MCF 10A (cell line): ENCODE measurements at regions not wholly inside any gene's neighbourhood (a gene's known extent, or its start where the extent isn't known, plus 50 kb on each side); places are given as distances from the start of the nearest gene placed in this dataset.

Source experiments
- BruUV-seq: library from RNA; stranded (reverse); fragments of 400-500 nt; replicated peaks from 2 replicates; lab custom pipeline; 2021; lab: Mats Ljungman, UMichigan
- CTCF ChIA-PET: fragments of 300-600 bp; sonication (Branson Sonifier 250); formaldehyde crosslinking; extraction: SDS; loops from one replicate; lab custom pipeline; 2021; ENCODE audit warnings: antibody characterized with exemption, inconsistent platforms; lab: Yijun Ruan, JAX
- POLR2A ChIA-PET: fragments of 300-600, 350-650 bp; sonication (Branson Sonifier 250); formaldehyde crosslinking; extraction: SDS; loops from one replicate; lab custom pipeline; 2020; ENCODE audit warnings: antibody characterized with exemption, inconsistent platforms; lab: Yijun Ruan, JAX
- DNase-seq: peaks from one replicate; pipeline ENCODE4 v3.0.0-alpha.2; 2018; ENCODE audit not compliant: unreplicated experiment
- H3K27ac Mint-ChIP-seq: one replicate; pipeline ENCODE4 v1.8.0; 2022; ENCODE audit warnings: mild to moderate bottlenecking, low read depth, mixed read lengths; ENCODE audit not compliant: unreplicated experiment
- H3K27me3 Mint-ChIP-seq: one replicate; pipeline ENCODE4 v1.8.0; 2022; ENCODE audit warnings: mixed read lengths; ENCODE audit not compliant: insufficient read depth, unreplicated experiment
- H3K36me3 Mint-ChIP-seq: one replicate; pipeline ENCODE4 v1.8.0; 2022; ENCODE audit warnings: mild to moderate bottlenecking, moderate library complexity, mixed read lengths; ENCODE audit not compliant: insufficient read depth, unreplicated experiment
- H3K4me1 Mint-ChIP-seq: one replicate; pipeline ENCODE4 v1.8.0; 2022; ENCODE audit warnings: mixed read lengths; ENCODE audit not compliant: insufficient read depth, unreplicated experiment
- H3K4me3 Mint-ChIP-seq: one replicate; pipeline ENCODE4 v1.8.0; 2022; ENCODE audit warnings: mild to moderate bottlenecking, moderate library complexity, mixed read lengths; ENCODE audit not compliant: unreplicated experiment
- H3K9me3 Mint-ChIP-seq: one replicate; pipeline ENCODE4 v1.8.0; 2022; ENCODE audit warnings: mixed read lengths; ENCODE audit not compliant: unreplicated experiment
- intact Hi-C: fragments of 100-400 bp; cut with micrococcal nuclease; formaldehyde crosslinking; loops from 2 replicates; pipeline ENCODE4 v1.14.1; 2022
- TF ChIP-seq, protein P1 (sequence below): fragments of 200-600 bp; IDR thresholded peaks from one replicate; pipeline ENCODE4 v1.8.0; 2022; ENCODE audit warnings: antibody characterized with exemption, mild to moderate bottlenecking; ENCODE audit not compliant: unreplicated experiment

GRCh38 chr15:70539409-70539808, 223.9 kb downstream of the UACA start:
- Mint-ChIP-seq H3K27ac (no peak overlapping the region), H3K9me3 (no peaks in the 10 kb centered on the region), H3K36me3 (no peaks in the 10 kb centered on the region), H3K27me3 (peaks cover 68% of the 10 kb centered on the region), H3K4me3 (no peak overlapping the region), H3K4me1 (no peaks in the 10 kb centered on the region)
- no peak for DNase-seq
- BruUV-seq, result no TSS peak
- intact Hi-C loops, result no loop called here
- POLR2A ChIA-PET, result no interaction called here
- CTCF ChIA-PET, result no interaction called here
- TF ChIP-seq, protein P1, sequence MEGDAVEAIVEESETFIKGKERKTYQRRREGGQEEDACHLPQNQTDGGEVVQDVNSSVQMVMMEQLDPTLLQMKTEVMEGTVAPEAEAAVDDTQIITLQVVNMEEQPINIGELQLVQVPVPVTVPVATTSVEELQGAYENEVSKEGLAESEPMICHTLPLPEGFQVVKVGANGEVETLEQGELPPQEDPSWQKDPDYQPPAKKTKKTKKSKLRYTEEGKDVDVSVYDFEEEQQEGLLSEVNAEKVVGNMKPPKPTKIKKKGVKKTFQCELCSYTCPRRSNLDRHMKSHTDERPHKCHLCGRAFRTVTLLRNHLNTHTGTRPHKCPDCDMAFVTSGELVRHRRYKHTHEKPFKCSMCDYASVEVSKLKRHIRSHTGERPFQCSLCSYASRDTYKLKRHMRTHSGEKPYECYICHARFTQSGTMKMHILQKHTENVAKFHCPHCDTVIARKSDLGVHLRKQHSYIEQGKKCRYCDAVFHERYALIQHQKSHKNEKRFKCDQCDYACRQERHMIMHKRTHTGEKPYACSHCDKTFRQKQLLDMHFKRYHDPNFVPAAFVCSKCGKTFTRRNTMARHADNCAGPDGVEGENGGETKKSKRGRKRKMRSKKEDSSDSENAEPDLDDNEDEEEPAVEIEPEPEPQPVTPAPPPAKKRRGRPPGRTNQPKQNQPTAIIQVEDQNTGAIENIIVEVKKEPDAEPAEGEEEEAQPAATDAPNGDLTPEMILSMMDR, result no peak

- CTCF ChIA-PET, result no interaction called here
- H3K36me3 Mint-ChIP-seq, result no peaks in the 10 kb centered on the region
- no TSS peak for BruUV-seq
- H3K4me1 Mint-ChIP-seq, result no peaks in the 10 kb centered on the region
- H3K27me3 Mint-ChIP-seq, result peaks cover 80% of the 10 kb centered on the region
- POLR2A ChIA-PET, result no interaction called here
- H3K9me3 Mint-ChIP-seq, result no peaks in the 10 kb centered on the region
- no peak overlapping the region for H3K27ac Mint-ChIP-seq
- intact Hi-C loops, result no loop called here
- no peak for DNase-seq
- no peak overlapping the region for H3K4me3 Mint-ChIP-seq
- TF ChIP-seq, protein P1, result no peak
Observed at GRCh38 chr15:70538278-70538677, 225.1 kb downstream of the UACA start.

- Mint-ChIP-seq H3K27me3 (peaks cover 64% of the 10 kb centered on the region), H3K4me1 (no peaks in the 10 kb centered on the region), H3K27ac (no peak overlapping the region), H3K9me3 (no peaks in the 10 kb centered on the region), H3K4me3 (no peak overlapping the region), H3K36me3 (no peaks in the 10 kb centered on the region)
- DNase-seq, result no peak
- BruUV-seq, result no TSS peak
- ChIA-PET CTCF (interaction anchor here (2.1 kb wide), 1 partner anchor 9 kb away, joined by 4 read pairs; no protein-coding TSS in a partner anchor), POLR2A (interaction anchor here (1.2 kb wide), 1 partner anchor 10 kb away, joined by 4 read pairs; no protein-coding TSS in a partner anchor)
- intact Hi-C loops, result no loop called here
- TF ChIP-seq, protein P1, result no peak
Observed at GRCh38 chr15:70535955-70536338, 227.4 kb downstream of the UACA start.

GRCh38 chr15:70535071-70535954, 228.0 kb downstream of the UACA start:
- Mint-ChIP-seq H3K27ac (no peak overlapping the region), H3K9me3 (no peaks in the 10 kb centered on the region), H3K27me3 (peaks cover 64% of the 10 kb centered on the region), H3K4me3 (no peak overlapping the region), H3K36me3 (no peaks in the 10 kb centered on the region), H3K4me1 (no peaks in the 10 kb centered on the region)
- BruUV-seq, result no TSS peak
- POLR2A ChIA-PET, result interaction anchor here (1.2 kb wide), 1 partner anchor 9 kb away, joined by 4 read pairs; no protein-coding TSS in a partner anchor
- intact Hi-C loops, result no loop called here
- TF ChIP-seq, protein P1, result no peak
- DNase-seq, result no peak
- CTCF ChIA-PET, result interaction anchor here (0.7 to 2.1 kb wide), 3 partner anchors 9 to 67 kb away, joined by 3 to 4 read pairs (median 3); no protein-coding TSS in a partner anchor
